Activated CD8-positive, alpha-beta memory T cell treated with anti-CD3 and anti-CD28 coated beads, Interleukin-2, amount 10 ng/mL, durations not matched to agents 7 days and 5 days (primary cell): ENCODE measurements at regions not wholly inside any gene's neighbourhood (a gene's known extent, or its start where the extent isn't known, plus 50 kb on each side); places are given as distances from the start of the nearest gene placed in this dataset.

Experiments
- ATAC-seq: fragments of 150-1000 bp; cut with Tn5 transposase; one replicate; pipeline ENCODE4 v1.10.0; 2021; ENCODE audit warnings: moderate library complexity
- CTCF ChIA-PET: fragments of 350-600 bp; sonication (Branson Sonifier 250); formaldehyde crosslinking; loops from one replicate; lab custom pipeline; 2021; ENCODE audit warnings: antibody characterized with exemption; lab: Charles Lee
- DNase-seq: peaks from one replicate; pipeline ENCODE4 v3.0.0-alpha.2; 2020
- H3K27ac Mint-ChIP-seq: one replicate; pipeline ENCODE4 v1.8.0; 2021; ENCODE audit warnings: mild to moderate bottlenecking, mixed read lengths
- H3K27me3 Mint-ChIP-seq: one replicate; pipeline ENCODE4 v1.8.0; 2021; ENCODE audit warnings: mixed read lengths
- H3K36me3 Mint-ChIP-seq: one replicate; pipeline ENCODE4 v1.8.0; 2021; ENCODE audit warnings: mild to moderate bottlenecking, mixed read lengths
- H3K4me1 Mint-ChIP-seq: one replicate; pipeline ENCODE4 v1.8.0; 2021; ENCODE audit warnings: mixed read lengths
- H3K4me3 Mint-ChIP-seq: one replicate; pipeline ENCODE4 v1.8.0; 2021; ENCODE audit warnings: mild to moderate bottlenecking, moderate library complexity, mixed read lengths
- H3K9me3 Mint-ChIP-seq: one replicate; pipeline ENCODE4 v1.8.0; 2022; ENCODE audit warnings: low read depth, mixed read lengths

- H3K36me3 Mint-ChIP-seq, result no peaks in the 10 kb centered on the region
- H3K9me3 Mint-ChIP-seq, result peaks cover 4% of the 10 kb centered on the region
- H3K27me3 Mint-ChIP-seq, result no peaks in the 10 kb centered on the region
- no peak overlapping the region for H3K27ac Mint-ChIP-seq
- ATAC-seq (no peak), DNase-seq (no peak)
- CTCF ChIA-PET, result no interaction called here
- no peak overlapping the region for H3K4me3 Mint-ChIP-seq
- no peaks in the 10 kb centered on the region for H3K4me1 Mint-ChIP-seq
Measured at GRCh38 chr20:22977047-22977785, 57.9 kb upstream of the SSTR4 start.

DNA sequence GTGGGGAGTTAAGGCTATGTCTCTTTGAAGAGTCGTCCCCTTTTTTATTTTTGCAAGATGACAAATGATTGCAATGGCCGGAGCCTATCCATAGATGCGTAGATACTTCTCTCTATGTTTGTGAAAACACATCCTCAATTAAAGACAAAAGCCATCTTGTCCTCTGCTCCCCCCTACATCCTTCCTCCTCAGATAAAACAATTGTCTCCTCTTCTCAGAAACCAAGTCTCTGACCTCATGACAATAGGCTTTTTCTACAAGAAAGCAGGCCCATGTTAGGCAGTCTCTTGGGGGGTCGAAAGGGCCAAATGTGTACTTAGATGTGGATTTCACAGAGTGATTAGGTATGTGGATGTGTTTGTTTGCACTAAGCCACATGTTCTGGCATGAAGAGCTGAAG lies 51.1 kb upstream of the SSTR4 start:
- H3K27ac Mint-ChIP-seq, result no peak overlapping the region
- no peaks in the 10 kb centered on the region for H3K36me3 Mint-ChIP-seq
- ATAC-seq (no peak), DNase-seq (no peak)
- CTCF ChIA-PET, result no interaction called here
- no peak overlapping the region for H3K4me3 Mint-ChIP-seq
- no peaks in the 10 kb centered on the region for H3K27me3 Mint-ChIP-seq
- H3K4me1 Mint-ChIP-seq, result no peaks in the 10 kb centered on the region
- peaks cover 5% of the 10 kb centered on the region for H3K9me3 Mint-ChIP-seq

GRCh38 chr20:22984606-22985005 lies 50.5 kb upstream of the SSTR4 start:
- no peaks in the 10 kb centered on the region for H3K4me1 Mint-ChIP-seq
- peaks cover 4% of the 10 kb centered on the region for H3K9me3 Mint-ChIP-seq
- no peak for DNase-seq
- H3K27ac Mint-ChIP-seq, result no peak overlapping the region
- no peaks in the 10 kb centered on the region for H3K27me3 Mint-ChIP-seq
- CTCF ChIA-PET, result no interaction called here
- H3K4me3 Mint-ChIP-seq, result no peak overlapping the region
- ATAC-seq, result no peak
- no peaks in the 10 kb centered on the region for H3K36me3 Mint-ChIP-seq

GRCh38 chr20:22985239-22985778 lies 49.8 kb upstream of the SSTR4 start:
- DNase-seq (no peak), ATAC-seq (no peak)
- Mint-ChIP-seq H3K27ac (no peak overlapping the region), H3K27me3 (no peaks in the 10 kb centered on the region), H3K4me3 (no peak overlapping the region), H3K9me3 (peaks cover 4% of the 10 kb centered on the region), H3K36me3 (no peaks in the 10 kb centered on the region), H3K4me1 (no peaks in the 10 kb centered on the region)
- CTCF ChIA-PET, result no interaction called here
